Neural progenitor cell (in vitro differentiated cells): ENCODE measurements at regions not wholly inside any gene's neighbourhood (a gene's known extent, or its start where the extent isn't known, plus 50 kb on each side); places are given as distances from the start of the nearest gene placed in this dataset.

Experiments used
- DNase-seq: peaks from one replicate; pipeline ENCODE4 v3.0.0-alpha.2; 2016; ENCODE audit warnings: low spot score
- H2AFZ ChIP-seq: fragments of 200-600 bp; sonication (generic); replicated peaks from 2 replicates; pipeline ENCODE4 v1.6.1; 2016; ENCODE audit warnings: antibody characterized with exemption
- H3F3A ChIP-seq: fragments of 200-600 bp; sonication (generic); 2 replicates; pipeline ENCODE4 v1.6.1; 2016; ENCODE audit warnings: antibody characterized with exemption, low read depth
- H3K27ac ChIP-seq: fragments of 200-600 bp; sonication (generic); 2 replicates; pipeline ENCODE4 v1.5.1; 2016; ENCODE audit warnings: mild to moderate bottlenecking
- H3K27me3 ChIP-seq: fragments of 200-600 bp; sonication (generic); 2 replicates; pipeline ENCODE4 v1.6.1; 2016; ENCODE audit warnings: mild to moderate bottlenecking, moderate library complexity
- H3K36me3 ChIP-seq: fragments of 200-600 bp; sonication (generic); 2 replicates; pipeline ENCODE4 v1.5.1; 2016
- H3K4me1 ChIP-seq: fragments of 200-600 bp; sonication (generic); 2 replicates; pipeline ENCODE4 v1.6.1; 2016; ENCODE audit warnings: mixed run types
- H3K4me2 ChIP-seq: fragments of 200-600 bp; sonication (generic); 2 replicates; pipeline ENCODE4 v1.6.1; 2016
- H3K4me3 ChIP-seq: fragments of 200-600 bp; sonication (generic); 2 replicates; pipeline ENCODE4 v1.5.1; 2016
- H3K79me2 ChIP-seq: fragments of 200-600 bp; sonication (generic); 2 replicates; pipeline ENCODE4 v1.6.1; 2016; ENCODE audit warnings: low read depth
- H3K9ac ChIP-seq: fragments of 200-600 bp; sonication (generic); 2 replicates; pipeline ENCODE4 v1.6.1; 2016
- H3K9me3 ChIP-seq: fragments of 200-600 bp; sonication (generic); 2 replicates; pipeline ENCODE4 v1.5.1; 2016; ENCODE audit warnings: low read depth
- H4K20me1 ChIP-seq: fragments of 200-600 bp; sonication (generic); 2 replicates; pipeline ENCODE4 v1.6.1; 2016; ENCODE audit warnings: low read depth
- H3K27ac Mint-ChIP-seq: 3 replicates; pipeline ENCODE4 v1.8.0; 2021; ENCODE audit warnings: mixed read lengths
- H3K27me3 Mint-ChIP-seq: 2 replicates; pipeline ENCODE4 v1.8.0; 2022; ENCODE audit warnings: low read depth, mild to moderate bottlenecking, inconsistent platforms, moderate library complexity, mixed read lengths; ENCODE audit not compliant: insufficient read depth
- H3K36me3 Mint-ChIP-seq: 3 replicates; pipeline ENCODE4 v1.8.0; 2021; ENCODE audit warnings: mixed read lengths
- H3K4me1 Mint-ChIP-seq: 3 replicates; pipeline ENCODE4 v1.8.0; 2021; ENCODE audit warnings: mixed read lengths
- H3K4me3 Mint-ChIP-seq: 3 replicates; pipeline ENCODE4 v1.8.0; 2021; ENCODE audit warnings: mild to moderate bottlenecking, moderate library complexity, mixed read lengths
- H3K9me3 Mint-ChIP-seq: 3 replicates; pipeline ENCODE4 v1.8.0; 2020; ENCODE audit warnings: mixed read lengths
- EZH2 ChIP-seq: fragments of 200-600 bp; sonication (generic); IDR thresholded peaks from 2 replicates; pipeline ENCODE4 v1.6.1; 2017; ENCODE audit warnings: antibody characterized with exemption, mild to moderate bottlenecking, moderate library complexity
- EZH2phosphoT487 ChIP-seq: fragments of 200-600 bp; sonication (generic); IDR thresholded peaks from 2 replicates; pipeline ENCODE4 v1.6.1; 2017; ENCODE audit warnings: antibody characterized with exemption
- TF ChIP-seq, protein P1 (sequence below): fragments of 200-600 bp; sonication (generic); IDR thresholded peaks from 2 replicates; pipeline ENCODE4 v1.5.1; 2017; ENCODE audit warnings: antibody characterized with exemption, mild to moderate bottlenecking

DNA sequence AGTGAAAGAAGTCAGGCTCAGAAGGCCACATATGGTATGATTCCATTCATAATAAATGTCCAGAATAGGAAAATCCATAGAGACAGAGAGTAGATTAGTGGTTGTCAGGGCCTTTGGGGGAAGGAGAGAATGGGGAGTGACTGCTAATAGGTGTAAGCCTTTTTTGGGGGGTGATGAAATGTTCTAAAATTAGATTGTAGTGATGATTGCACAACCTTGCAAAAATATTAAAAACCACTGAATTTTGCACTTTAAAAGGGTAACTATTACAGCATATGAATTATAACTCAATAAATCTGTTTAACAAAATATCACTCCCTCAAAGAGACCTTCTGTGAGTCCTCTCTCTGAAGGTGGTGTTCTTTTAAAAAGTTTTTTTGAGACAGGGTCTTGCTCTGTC, 72.3 kb upstream of the GRK3 start:
- H3K4me3 Mint-ChIP-seq = no peak overlapping the region
- H3K4me1 ChIP-seq = no peaks in the 10 kb centered on the region
- no peak overlapping the region for H3K4me2 ChIP-seq
- no peak overlapping the region for H2AFZ ChIP-seq
- H3K36me3 ChIP-seq = no peaks in the 10 kb centered on the region
- H3K4me3 ChIP-seq = no peak overlapping the region
- H3K27ac ChIP-seq = no peak overlapping the region
- TF ChIP-seq EZH2 = no peak
- no peak for TF ChIP-seq EZH2phosphoT487
- TF ChIP-seq, protein P1, sequence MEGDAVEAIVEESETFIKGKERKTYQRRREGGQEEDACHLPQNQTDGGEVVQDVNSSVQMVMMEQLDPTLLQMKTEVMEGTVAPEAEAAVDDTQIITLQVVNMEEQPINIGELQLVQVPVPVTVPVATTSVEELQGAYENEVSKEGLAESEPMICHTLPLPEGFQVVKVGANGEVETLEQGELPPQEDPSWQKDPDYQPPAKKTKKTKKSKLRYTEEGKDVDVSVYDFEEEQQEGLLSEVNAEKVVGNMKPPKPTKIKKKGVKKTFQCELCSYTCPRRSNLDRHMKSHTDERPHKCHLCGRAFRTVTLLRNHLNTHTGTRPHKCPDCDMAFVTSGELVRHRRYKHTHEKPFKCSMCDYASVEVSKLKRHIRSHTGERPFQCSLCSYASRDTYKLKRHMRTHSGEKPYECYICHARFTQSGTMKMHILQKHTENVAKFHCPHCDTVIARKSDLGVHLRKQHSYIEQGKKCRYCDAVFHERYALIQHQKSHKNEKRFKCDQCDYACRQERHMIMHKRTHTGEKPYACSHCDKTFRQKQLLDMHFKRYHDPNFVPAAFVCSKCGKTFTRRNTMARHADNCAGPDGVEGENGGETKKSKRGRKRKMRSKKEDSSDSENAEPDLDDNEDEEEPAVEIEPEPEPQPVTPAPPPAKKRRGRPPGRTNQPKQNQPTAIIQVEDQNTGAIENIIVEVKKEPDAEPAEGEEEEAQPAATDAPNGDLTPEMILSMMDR = no peak
- H3K9me3 ChIP-seq = no peaks in the 10 kb centered on the region
- no peaks in the 10 kb centered on the region for H3K79me2 ChIP-seq
- H3K9me3 Mint-ChIP-seq = no peaks in the 10 kb centered on the region
- H3K27me3 ChIP-seq = no peaks in the 10 kb centered on the region
- H3K36me3 Mint-ChIP-seq = peaks cover 23% of the 10 kb centered on the region
- H3F3A ChIP-seq = no peaks in the 10 kb centered on the region
- H3K27ac Mint-ChIP-seq = no peak overlapping the region
- no peak for DNase-seq
- H3K4me1 Mint-ChIP-seq = peaks cover 13% of the 10 kb centered on the region
- H4K20me1 ChIP-seq = no peaks in the 10 kb centered on the region
- no peak overlapping the region for H3K9ac ChIP-seq
- peaks cover 6% of the 10 kb centered on the region for H3K27me3 Mint-ChIP-seq

DNA sequence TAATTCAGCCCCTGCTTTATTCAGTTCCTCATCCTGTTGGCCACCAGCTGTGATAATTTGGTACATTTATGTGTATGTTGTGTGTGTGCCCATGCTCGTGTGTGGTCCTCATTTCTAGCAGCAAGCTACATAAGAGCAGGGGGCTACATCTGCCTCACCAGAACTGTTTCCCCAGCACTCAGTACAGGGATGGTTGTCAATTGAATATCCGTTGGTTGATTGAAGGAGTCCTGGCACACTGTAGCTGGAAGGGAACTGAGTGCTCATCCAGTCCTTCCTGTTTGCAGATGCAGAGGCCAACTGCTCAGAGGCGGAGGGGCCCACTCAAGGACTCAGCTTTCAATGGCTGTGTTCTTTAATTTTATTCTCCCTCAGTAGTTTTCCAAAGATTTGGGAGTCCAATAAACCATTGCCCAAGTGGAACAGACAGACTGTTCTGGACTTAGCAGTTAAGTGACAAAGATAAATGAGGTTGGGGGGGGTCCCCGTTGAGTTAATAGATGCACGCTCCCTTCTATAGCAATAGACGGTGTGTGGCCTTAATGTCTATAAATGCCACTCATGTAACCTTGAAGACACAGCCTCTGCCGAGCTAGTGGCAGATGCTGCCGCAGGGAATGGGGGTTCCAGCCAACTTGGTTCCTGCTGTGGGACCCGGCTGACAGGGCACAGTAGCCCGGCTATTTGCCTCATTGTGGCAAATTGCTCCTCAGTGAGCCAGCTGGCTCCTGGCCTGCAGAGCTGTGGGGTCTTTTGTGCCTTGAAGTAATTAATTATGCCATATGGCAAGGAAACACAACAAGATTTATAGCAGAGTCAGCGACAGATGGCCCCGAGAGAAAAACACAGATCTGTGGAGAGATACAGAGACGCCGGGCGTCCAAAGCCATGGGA, 71.4 kb upstream of the GRK3 start:
- DNase-seq = no peak
- Histone ChIP-seq H3K27me3 (no peaks in the 10 kb centered on the region), H2AFZ (no peak overlapping the region), H3K4me1 (no peaks in the 10 kb centered on the region), H4K20me1 (no peaks in the 10 kb centered on the region), H3K9ac (no peak overlapping the region), H3K27ac (no peak overlapping the region), H3K4me2 (no peak overlapping the region), H3K9me3 (no peaks in the 10 kb centered on the region), H3K4me3 (no peak overlapping the region), H3K36me3 (no peaks in the 10 kb centered on the region), H3K79me2 (no peaks in the 10 kb centered on the region), H3F3A (no peaks in the 10 kb centered on the region)
- peaks cover 9% of the 10 kb centered on the region for H3K4me1 Mint-ChIP-seq
- H3K36me3 Mint-ChIP-seq = peaks cover 23% of the 10 kb centered on the region
- no peaks in the 10 kb centered on the region for H3K9me3 Mint-ChIP-seq
- no peak for TF ChIP-seq EZH2
- TF ChIP-seq, protein P1 = no peak
- TF ChIP-seq EZH2phosphoT487 = no peak
- H3K4me3 Mint-ChIP-seq = no peak overlapping the region
- peak overlapping the region; percentile 39 for H3K27ac Mint-ChIP-seq
- peaks cover 6% of the 10 kb centered on the region for H3K27me3 Mint-ChIP-seq

DNA sequence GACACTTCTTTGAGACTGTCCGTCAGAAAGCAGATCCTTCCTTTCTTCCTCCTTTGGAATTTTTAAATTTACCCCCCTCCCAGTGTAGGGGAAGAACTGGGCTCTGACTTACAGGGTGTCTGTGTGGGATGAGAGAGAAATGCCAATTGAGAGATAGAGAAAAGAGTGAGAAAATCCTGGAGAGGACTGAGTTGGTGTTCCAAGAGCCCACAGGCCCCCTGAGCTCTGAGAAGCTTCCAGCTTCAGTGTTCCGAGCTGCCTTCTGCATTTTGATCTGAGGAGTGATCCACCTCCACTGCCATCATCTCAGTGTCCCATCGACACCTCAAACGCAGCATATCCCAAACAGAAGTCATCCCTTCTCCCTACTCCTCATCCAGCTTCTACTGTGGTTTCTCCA, 70.7 kb upstream of the GRK3 start:
- no peaks in the 10 kb centered on the region for H3K9me3 ChIP-seq
- Mint-ChIP-seq H3K27me3 (peaks cover 6% of the 10 kb centered on the region), H3K4me1 (peaks cover 7% of the 10 kb centered on the region), H3K9me3 (no peaks in the 10 kb centered on the region), H3K27ac (peak overlapping the region; percentile 39), H3K4me3 (no peak overlapping the region), H3K36me3 (peaks cover 24% of the 10 kb centered on the region)
- no peaks in the 10 kb centered on the region for H3F3A ChIP-seq
- H3K4me2 ChIP-seq = no peak overlapping the region
- no peak for DNase-seq
- no peaks in the 10 kb centered on the region for H4K20me1 ChIP-seq
- TF ChIP-seq EZH2phosphoT487 (no peak), EZH2 (no peak)
- TF ChIP-seq, protein P1 = no peak
- H2AFZ ChIP-seq = no peak overlapping the region
- no peaks in the 10 kb centered on the region for H3K27me3 ChIP-seq
- no peak overlapping the region for H3K4me3 ChIP-seq
- H3K4me1 ChIP-seq = no peaks in the 10 kb centered on the region
- no peaks in the 10 kb centered on the region for H3K36me3 ChIP-seq
- no peak overlapping the region for H3K9ac ChIP-seq
- no peak overlapping the region for H3K27ac ChIP-seq
- H3K79me2 ChIP-seq = no peaks in the 10 kb centered on the region
